K562 (cell line): ENCODE measurements at regions not wholly inside any gene's neighbourhood (a gene's known extent, or its start where the extent isn't known, plus 50 kb on each side); places are given as distances from the start of the nearest gene placed in this dataset.

Experiments
- ATAC-seq: fragments of 200-7000 bp; cut with Tn5 transposase; 3 replicates; pipeline ENCODE4 v1.9.1; 2020; ENCODE audit warnings: moderate library complexity
- BruUV-seq: library from RNA; stranded (reverse); fragments of 400-500 nt; replicated peaks from 2 replicates; lab custom pipeline; 2021; lab: Mats Ljungman, UMichigan
- CTCF ChIA-PET: fragments of 300-600 bp; formaldehyde crosslinking; extraction: SDS; loops from one replicate; lab custom pipeline; 2021; ENCODE audit warnings: low intra/inter-chr PET ratio; lab: Yijun Ruan, JAX
- POLR2A ChIA-PET: fragments of 300-600, 350-650 bp; sonication (Branson Sonifier 250); formaldehyde crosslinking; extraction: SDS; loops from one replicate; lab custom pipeline; 2021; ENCODE audit warnings: antibody characterized with exemption, inconsistent platforms; lab: Yijun Ruan, JAX
- DNase-seq, 4 experiments: peaks; one replicate each; pipeline versions ENCODE4 v3.0.0 to v3.0.0-alpha.2; 2011 to 2018; ENCODE audit warnings: low spot score in 3 of 4, mixed read lengths in 3 of 4; ENCODE audit errors: extremely low read depth in 1 of 4
- FAIRE-seq: peaks from 2 replicates; lab custom pipeline; 2011; peaks lifted over from hg19 to GRCh38; lab: Jason Lieb, UNC
- H2AFZ ChIP-seq: 2 replicates; pipeline ENCODE4 v1.6.0; 2011; ENCODE audit warnings: low read depth, low read length, control low read depth, inconsistent platforms
- H3K27ac ChIP-seq: fragments of 200-600 bp; 3 replicates; pipeline ENCODE4 v1.8.0; 2011; ENCODE audit warnings: low read depth, mild to moderate bottlenecking, control low read depth, inconsistent platforms, low read length, moderate library complexity, mixed read lengths; ENCODE audit errors: extremely low read depth
- H3K27me3 ChIP-seq, 2 experiments: fragments of 300-600 bp in 1 of 2; 2 replicates in 1 of 2; 3 replicates in 1 of 2; pipeline versions ENCODE4 v1.6.0 to v1.8.0; 2011; ENCODE audit warnings: inconsistent platforms in 2 of 2, low read length in 2 of 2, mild to moderate bottlenecking in 1 of 2, mixed read lengths in 1 of 2, moderate library complexity in 1 of 2; ENCODE audit not compliant: control insufficient read depth in 2 of 2, insufficient read depth in 2 of 2
- H3K36me3 ChIP-seq: fragments of 300-600 bp; 3 replicates; pipeline ENCODE4 v1.8.0; 2011; ENCODE audit warnings: mild to moderate bottlenecking, low read length, inconsistent platforms; ENCODE audit not compliant: control insufficient read depth, insufficient read depth
- H3K4me1 ChIP-seq, 2 experiments: fragments of 200-600 bp in 1 of 2; replicated peaks in 1 of 2; 2 replicates in 1 of 2; 3 replicates in 1 of 2; pipeline versions ENCODE4 v1.5.1 to v1.8.0; 2011; ENCODE audit warnings: inconsistent platforms in 2 of 2, low read length in 2 of 2, mild to moderate bottlenecking in 1 of 2, mixed read lengths in 1 of 2, moderate library complexity in 1 of 2; ENCODE audit not compliant: control insufficient read depth in 2 of 2, insufficient read depth in 2 of 2
- H3K4me2 ChIP-seq: 2 replicates; pipeline ENCODE4 v1.6.1; 2011; ENCODE audit warnings: low read length, control low read depth, inconsistent platforms, mixed read lengths; ENCODE audit not compliant: insufficient read depth
- H3K4me3 ChIP-seq: fragments of 200-600 bp; sonication (generic), shearing (Covaris generic); 2 replicates; pipeline ENCODE4 v1.5.1; 2016; ENCODE audit warnings: control low read depth, inconsistent platforms
- H3K79me2 ChIP-seq: fragments of 200-600 bp; 3 replicates; pipeline ENCODE4 v1.8.0; 2011; ENCODE audit warnings: low read length, inconsistent platforms; ENCODE audit not compliant: control insufficient read depth, insufficient read depth
- H3K9ac ChIP-seq, 2 experiments: 2 replicates each; pipeline versions ENCODE4 v1.6.0 to v1.6.1; 2011; ENCODE audit warnings: low read depth in 2 of 2, low read length in 2 of 2, control low read depth in 1 of 2, inconsistent platforms in 1 of 2, mild to moderate bottlenecking in 1 of 2, mixed read lengths in 1 of 2; ENCODE audit not compliant: insufficient read depth in 1 of 2
- H3K9me1 ChIP-seq: one replicate; pipeline ENCODE4 v1.6.0; 2011; ENCODE audit warnings: inconsistent platforms, mild to moderate bottlenecking, low read length, moderate library complexity; ENCODE audit not compliant: control insufficient read depth, insufficient read depth
- H3K9me3 ChIP-seq: replicated peaks from 2 replicates; pipeline ENCODE4 v1.5.1; 2011; ENCODE audit warnings: low read depth, low read length, inconsistent platforms; ENCODE audit not compliant: control insufficient read depth, insufficient read depth
- H4K20me1 ChIP-seq: replicated peaks from 2 replicates; pipeline ENCODE4 v1.6.1; 2011; ENCODE audit warnings: low read length, inconsistent platforms, mixed read lengths; ENCODE audit not compliant: control insufficient read depth, insufficient read depth
- ATF7 ChIP-seq: fragments of 450-650 bp; IDR thresholded peaks from 2 replicates; pipeline ENCODE4 v1.7.1; 2014; ENCODE audit warnings: mild to moderate bottlenecking, moderate library complexity
- BRCA1 ChIP-seq, 2 experiments: fragments of 450-650 bp in 1 of 2; sonication (generic) in 1 of 2; formaldehyde crosslinking in 1 of 2; IDR thresholded peaks; 2 replicates each; pipeline versions ENCODE4 v1.5.0 to v1.6.1; 2017 to 2020; ENCODE audit warnings: mild to moderate bottlenecking in 1 of 2, missing genetic modification reagents in 1 of 2
- CXXC5 ChIP-seq: fragments of 250-450 bp; sonication (Bioruptor Pico); IDR thresholded peaks from 2 replicates; pipeline ENCODE4 v1.8.0; 2022; ENCODE audit warnings: inconsistent platforms, mild to moderate bottlenecking, moderate library complexity
- FOS ChIP-seq: IDR thresholded peaks from 3 replicates; pipeline ENCODE4 v1.6.1; 2011; ENCODE audit not compliant: insufficient read length; ENCODE audit errors: extremely low read depth
- GATAD2B ChIP-seq: fragments of 450-650 bp; IDR thresholded peaks from 2 replicates; pipeline ENCODE4 v1.6.1; 2017; ENCODE audit warnings: mild to moderate bottlenecking, borderline replicate concordance
- HDAC2 ChIP-seq: fragments of 450-650 bp; IDR thresholded peaks from 2 replicates; pipeline ENCODE4 v1.6.1; 2016; ENCODE audit warnings: mild to moderate bottlenecking
- JUN ChIP-seq, 2 experiments: sonication (generic) in 1 of 2; formaldehyde crosslinking in 1 of 2; IDR thresholded peaks; 2 replicates each; pipeline versions ENCODE4 v1.6.1 to v1.8.0; 2012 to 2022; ENCODE audit warnings: borderline replicate concordance in 2 of 2, mild to moderate bottlenecking in 2 of 2, improper control_type of control experiment in 1 of 2, low read depth in 1 of 2, low read length in 1 of 2, missing genetic modification reagents in 1 of 2
- JUND ChIP-seq, 2 experiments: IDR thresholded peaks; 2 replicates in 1 of 2; 3 replicates in 1 of 2; pipeline ENCODE4 v1.6.1; 2011; ENCODE audit warnings: borderline replicate concordance in 2 of 2, low read depth in 2 of 2, low read length in 2 of 2, improper control_type of control experiment in 1 of 2, missing biosample characterization in 1 of 2, missing genetic modification characterization in 1 of 2, missing genetic modification reagents in 1 of 2
- SMARCA4 ChIP-seq: fragments of 450-650 bp; IDR thresholded peaks from 2 replicates; pipeline ENCODE4 v1.6.1; 2016
- SMARCE1 ChIP-seq: fragments of 450-650 bp; IDR thresholded peaks from 2 replicates; pipeline ENCODE4 v1.7.1; 2016; ENCODE audit warnings: mild to moderate bottlenecking
- WGBS: fragments of 100-300 bp; shearing (Covaris generic); methylation state at CpG from one replicate; pipeline ENCODE4 v1.1.6; 2016; ENCODE audit warnings: low coverage, mixed read lengths; ENCODE audit not compliant: insufficient coverage; ENCODE audit errors: missing lambda C conversion rate; 5-methylcytosine and 5-hydroxymethylcytosine counted together
- in situ Hi-C: fragments of 300-500 bp; cut with MboI; formaldehyde crosslinking; loops from 4 replicates; pipeline ENCODE4 v1.15.0; 2018; ENCODE audit warnings: inconsistent platforms, mixed read lengths
- intact Hi-C: fragments of 100-400 bp; cut with micrococcal nuclease; formaldehyde crosslinking; loops from 2 replicates; pipeline ENCODE4 v1.14.2; 2022
- TF ChIP-seq, protein P1 (sequence below), 2 experiments: fragments of 450-650 bp in 1 of 2; sonication (generic) in 1 of 2; formaldehyde crosslinking in 1 of 2; IDR thresholded peaks; 2 replicates each; pipeline versions ENCODE4 v1.7.1 to v1.9.0; 2016 to 2022; ENCODE audit warnings: inconsistent platforms in 1 of 2, mild to moderate bottlenecking in 1 of 2, missing genetic modification reagents in 1 of 2

DNA sequence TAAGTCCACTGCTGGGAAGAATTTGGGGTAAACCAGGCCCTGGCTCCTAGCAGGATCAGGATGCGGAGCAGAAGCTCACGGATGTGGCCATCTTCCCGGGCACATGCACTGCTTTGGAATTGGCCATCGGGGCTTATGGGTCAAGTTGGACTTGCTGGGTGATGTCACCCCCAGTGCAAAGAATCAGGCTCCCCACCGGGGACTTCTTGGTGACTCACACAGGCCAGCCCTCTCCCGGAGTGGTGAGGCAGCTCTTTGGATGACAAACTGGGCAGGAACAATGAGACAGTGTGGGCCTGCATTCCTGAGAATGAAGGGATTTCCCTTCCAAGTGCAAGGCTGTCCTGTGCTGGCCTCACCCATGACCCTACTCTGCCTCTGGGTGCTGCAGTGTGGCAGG, 128.8 kb upstream of the ANO1 start:
- Histone ChIP-seq H3K4me2 (peak overlapping the region; percentile 73), H3K79me2 (no peaks in the 10 kb centered on the region), H3K36me3 (no peaks in the 10 kb centered on the region), H3K27me3 (no peaks in the 10 kb centered on the region), H3K4me3 (no peak overlapping the region), H3K9me3 (no peaks in the 10 kb centered on the region), H3K4me1 (peaks cover 42 to 71% of the 10 kb centered on the region in 2 experiments), H4K20me1 (no peaks in the 10 kb centered on the region), H3K27ac (peak overlapping the region; percentile 47; the same call in 1 of the 3 replicates), H3K9ac (no peak overlapping the region; a peak in 1 of 4 replicates), H3K9me1 (peaks cover 15% of the 10 kb centered on the region), H2AFZ (no peak overlapping the region)
- in situ Hi-C loops (no loop called here), intact Hi-C loops (no loop called here)
- WGBS, result 20% methylated on average over 6 of the region's 6 CpGs
- CTCF ChIA-PET, result interaction anchor here (0.9 to 2.9 kb wide), 4 partner anchors 31 to 247 kb away, joined by 3 to 7 read pairs (median 5); partner anchors contain the start of gene ANO1
- POLR2A ChIA-PET, result interaction anchor here (0.5 to 1.1 kb wide), 4 partner anchors 9 to 99 kb away, joined by 3 to 6 read pairs (median 4); no protein-coding TSS in a partner anchor
- FAIRE-seq (peak; percentile 81), DNase-seq (peak; percentile 37 to 62 (median 50)), ATAC-seq (peak; percentile 20; the same call in 2 of the 3 replicates)
- no TSS peak for BruUV-seq
- TF ChIP-seq SMARCE1 (peak; percentile 14; the same call in 1 of the 2 replicates), BRCA1 (IDR thresholded peaks at IDR 0.05) (no peak), BRCA1 (CRISPR knock-in tag; IDR thresholded peaks at IDR 0.05) (0 out of 2 replicates have a peak, but pooled peaks have one; percentile 9), FOS (peak; percentile 32), JUND (IDR thresholded peaks at IDR 0.05; ENCODE audit: borderline replicate concordance, low read depth, low read length) (peak; percentile 81), JUND (tag; IDR thresholded peaks at IDR 0.05; ENCODE audit: borderline replicate concordance, low read depth, low read length) (no peak), HDAC2 (no peak), SMARCA4 (0 out of 2 replicates have a peak, but pooled peaks have one; percentile 22), ATF7 (0 out of 2 replicates have a peak, but pooled peaks have one; percentile 9), JUN (IDR thresholded peaks at IDR 0.05; ENCODE audit: borderline replicate concordance, low read depth, low read length) (peak; percentile 83), JUN (CRISPR knock-in tag; IDR thresholded peaks at IDR 0.05; ENCODE audit: borderline replicate concordance) (no peak), CXXC5 (CRISPR knock-in tag) (no peak), GATAD2B (no peak)
- TF ChIP-seq, protein P1, sequence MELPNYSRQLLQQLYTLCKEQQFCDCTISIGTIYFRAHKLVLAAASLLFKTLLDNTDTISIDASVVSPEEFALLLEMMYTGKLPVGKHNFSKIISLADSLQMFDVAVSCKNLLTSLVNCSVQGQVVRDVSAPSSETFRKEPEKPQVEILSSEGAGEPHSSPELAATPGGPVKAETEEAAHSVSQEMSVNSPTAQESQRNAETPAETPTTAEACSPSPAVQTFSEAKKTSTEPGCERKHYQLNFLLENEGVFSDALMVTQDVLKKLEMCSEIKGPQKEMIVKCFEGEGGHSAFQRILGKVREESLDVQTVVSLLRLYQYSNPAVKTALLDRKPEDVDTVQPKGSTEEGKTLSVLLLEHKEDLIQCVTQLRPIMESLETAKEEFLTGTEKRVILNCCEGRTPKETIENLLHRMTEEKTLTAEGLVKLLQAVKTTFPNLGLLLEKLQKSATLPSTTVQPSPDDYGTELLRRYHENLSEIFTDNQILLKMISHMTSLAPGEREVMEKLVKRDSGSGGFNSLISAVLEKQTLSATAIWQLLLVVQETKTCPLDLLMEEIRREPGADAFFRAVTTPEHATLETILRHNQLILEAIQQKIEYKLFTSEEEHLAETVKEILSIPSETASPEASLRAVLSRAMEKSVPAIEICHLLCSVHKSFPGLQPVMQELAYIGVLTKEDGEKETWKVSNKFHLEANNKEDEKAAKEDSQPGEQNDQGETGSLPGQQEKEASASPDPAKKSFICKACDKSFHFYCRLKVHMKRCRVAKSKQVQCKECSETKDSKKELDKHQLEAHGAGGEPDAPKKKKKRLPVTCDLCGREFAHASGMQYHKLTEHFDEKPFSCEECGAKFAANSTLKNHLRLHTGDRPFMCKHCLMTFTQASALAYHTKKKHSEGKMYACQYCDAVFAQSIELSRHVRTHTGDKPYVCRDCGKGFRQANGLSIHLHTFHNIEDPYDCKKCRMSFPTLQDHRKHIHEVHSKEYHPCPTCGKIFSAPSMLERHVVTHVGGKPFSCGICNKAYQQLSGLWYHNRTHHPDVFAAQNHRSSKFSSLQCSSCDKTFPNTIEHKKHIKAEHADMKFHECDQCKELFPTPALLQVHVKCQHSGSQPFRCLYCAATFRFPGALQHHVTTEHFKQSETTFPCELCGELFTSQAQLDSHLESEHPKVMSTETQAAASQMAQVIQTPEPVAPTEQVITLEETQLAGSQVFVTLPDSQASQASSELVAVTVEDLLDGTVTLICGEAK (IDR thresholded peaks at IDR 0.05), result no peak
- TF ChIP-seq, protein P1 (CRISPR knock-in tag; IDR thresholded peaks at IDR 0.05), result no peak
